Astrocyte of the spinal cord (primary cell): ENCODE measurements at regions not wholly inside any gene's neighbourhood (a gene's known extent, or its start where the extent isn't known, plus 50 kb on each side); places are given as distances from the start of the nearest gene placed in this dataset.
A peak's percentile ranks its signal among the peaks of the same experiment; 100 is the strongest.

Experiments
- DNase-seq: peaks from one replicate; pipeline ENCODE4 v3.0.0; 2011; ENCODE audit warnings: low read depth, low spot score
- H3K4me3 ChIP-seq: 2 replicates; pipeline ENCODE4 v1.5.1; 2011; ENCODE audit warnings: low read depth, mild to moderate bottlenecking, low read length, moderate library complexity
- in situ Hi-C: cut with HindIII; loops from 2 replicates; pipeline ENCODE4 v1.10.0; 2017; ENCODE audit warnings: low sequenced_read_pairs
- TF ChIP-seq, protein P1 (sequence below): IDR thresholded peaks from 2 replicates; pipeline ENCODE4 v1.5.1; 2012; ENCODE audit warnings: low read depth, mild to moderate bottlenecking, low read length, inconsistent platforms

DNA sequence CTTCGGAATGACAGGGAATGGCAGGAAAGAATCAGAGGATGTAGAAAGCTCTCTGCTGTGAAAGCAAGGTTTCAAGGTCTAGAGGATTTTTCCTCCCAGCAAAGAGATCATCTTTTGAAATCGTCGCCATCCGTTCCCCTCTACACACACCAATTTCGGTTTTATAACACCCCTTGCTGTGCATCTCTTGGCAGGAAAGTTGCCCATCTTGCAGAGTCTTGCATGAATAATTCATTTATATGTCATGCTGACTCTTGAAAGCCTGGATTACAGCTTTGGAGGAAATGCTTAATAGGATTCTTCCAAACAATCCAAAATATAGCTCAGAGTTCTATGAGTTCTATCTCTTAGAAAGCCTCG is 262.7 kb downstream of the CHL1 start:
- in situ Hi-C loops: no loop called here
- H3K4me3 ChIP-seq: no peak overlapping the region
- no peak for DNase-seq
- TF ChIP-seq, protein P1, sequence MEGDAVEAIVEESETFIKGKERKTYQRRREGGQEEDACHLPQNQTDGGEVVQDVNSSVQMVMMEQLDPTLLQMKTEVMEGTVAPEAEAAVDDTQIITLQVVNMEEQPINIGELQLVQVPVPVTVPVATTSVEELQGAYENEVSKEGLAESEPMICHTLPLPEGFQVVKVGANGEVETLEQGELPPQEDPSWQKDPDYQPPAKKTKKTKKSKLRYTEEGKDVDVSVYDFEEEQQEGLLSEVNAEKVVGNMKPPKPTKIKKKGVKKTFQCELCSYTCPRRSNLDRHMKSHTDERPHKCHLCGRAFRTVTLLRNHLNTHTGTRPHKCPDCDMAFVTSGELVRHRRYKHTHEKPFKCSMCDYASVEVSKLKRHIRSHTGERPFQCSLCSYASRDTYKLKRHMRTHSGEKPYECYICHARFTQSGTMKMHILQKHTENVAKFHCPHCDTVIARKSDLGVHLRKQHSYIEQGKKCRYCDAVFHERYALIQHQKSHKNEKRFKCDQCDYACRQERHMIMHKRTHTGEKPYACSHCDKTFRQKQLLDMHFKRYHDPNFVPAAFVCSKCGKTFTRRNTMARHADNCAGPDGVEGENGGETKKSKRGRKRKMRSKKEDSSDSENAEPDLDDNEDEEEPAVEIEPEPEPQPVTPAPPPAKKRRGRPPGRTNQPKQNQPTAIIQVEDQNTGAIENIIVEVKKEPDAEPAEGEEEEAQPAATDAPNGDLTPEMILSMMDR: no peak

DNA sequence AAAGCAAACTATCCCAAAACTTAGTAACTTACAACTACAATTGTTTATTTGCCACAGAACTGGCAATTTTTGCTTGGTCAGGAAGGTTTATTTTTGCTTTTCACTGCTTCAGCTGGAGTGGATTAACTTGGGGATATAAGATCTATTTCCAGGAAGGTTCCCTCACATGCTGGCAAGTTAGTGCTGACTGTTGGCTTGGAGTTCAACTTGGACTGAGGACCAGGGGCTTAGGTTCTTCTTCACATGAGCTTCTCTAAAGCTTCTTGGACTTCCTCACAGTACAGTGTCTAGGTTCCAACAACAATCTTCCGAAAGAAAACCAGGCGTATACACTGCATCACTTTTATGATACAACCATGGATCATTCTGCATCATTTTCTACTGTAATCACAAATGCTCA is 264.4 kb downstream of the CHL1 start:
- in situ Hi-C loops: no loop called here
- no peak overlapping the region for H3K4me3 ChIP-seq
- DNase-seq: no peak
- TF ChIP-seq, protein P1: no peak

DNA sequence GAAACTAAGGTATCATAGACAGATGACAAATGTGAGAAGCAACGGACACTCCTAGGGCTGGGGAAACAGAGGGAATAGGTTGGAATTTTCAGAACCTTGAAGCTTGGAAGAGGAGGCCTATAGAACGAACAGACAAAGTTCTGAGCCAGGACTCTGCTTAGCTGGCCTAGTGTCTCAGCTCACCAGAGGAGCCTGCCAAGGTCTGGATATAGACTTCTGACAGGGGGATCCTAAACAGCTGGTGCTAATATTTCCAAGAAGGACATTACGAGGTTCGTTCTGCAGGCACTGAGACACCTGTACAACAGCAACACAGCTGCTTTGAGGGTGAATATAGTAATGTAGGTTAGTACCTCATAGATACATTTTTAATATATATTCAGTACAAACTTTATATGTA is 266.3 kb downstream of the CHL1 start:
- TF ChIP-seq, protein P1: no peak
- in situ Hi-C loops: no loop called here
- no peak for DNase-seq
- no peak overlapping the region for H3K4me3 ChIP-seq

DNA sequence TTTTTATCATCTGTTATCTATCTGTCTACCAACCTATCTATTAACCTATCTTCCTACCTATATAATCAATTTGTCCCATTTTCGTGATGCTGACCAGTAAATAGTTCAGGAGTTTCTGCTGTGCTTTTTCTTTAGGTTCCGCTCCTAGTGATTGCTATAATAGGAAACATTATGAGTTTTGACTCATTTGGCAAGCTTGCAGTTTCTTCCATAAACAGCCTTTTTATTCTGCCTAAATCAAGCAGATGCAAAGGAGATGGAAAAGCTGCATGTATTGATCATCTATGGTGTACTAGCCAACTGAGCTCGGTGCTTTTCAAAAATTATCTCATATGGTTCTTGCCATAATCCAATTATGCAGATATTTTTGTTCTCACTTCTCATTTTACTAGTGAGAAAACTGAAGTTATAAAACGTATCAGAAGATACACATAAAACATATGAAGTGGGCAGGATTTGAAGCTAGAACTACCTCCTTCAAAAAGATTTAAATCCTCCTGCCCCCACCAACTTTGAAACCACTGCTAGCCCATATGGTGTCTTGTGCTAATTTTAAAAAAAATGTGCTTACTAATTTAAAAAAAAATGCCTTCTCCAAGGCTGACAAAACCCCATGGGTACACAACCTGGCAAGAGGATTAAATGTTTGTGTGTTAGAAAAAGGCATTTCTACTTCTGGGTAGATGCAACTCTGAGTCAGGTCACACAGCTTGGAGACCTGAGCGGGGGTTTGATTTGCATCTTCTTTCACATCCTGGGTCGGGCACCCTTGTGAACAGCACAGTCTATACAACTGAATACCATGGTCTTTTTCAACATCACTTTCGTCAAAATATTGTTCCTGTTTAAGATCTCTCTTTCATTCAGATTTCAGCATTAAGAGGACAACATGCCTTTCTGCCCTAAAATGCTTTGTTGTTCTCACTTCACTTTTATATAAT is 267.0 kb downstream of the CHL1 start:
- TF ChIP-seq, protein P1: no peak
- no peak for DNase-seq
- in situ Hi-C loops: no loop called here
- H3K4me3 ChIP-seq: no peak overlapping the region

DNA sequence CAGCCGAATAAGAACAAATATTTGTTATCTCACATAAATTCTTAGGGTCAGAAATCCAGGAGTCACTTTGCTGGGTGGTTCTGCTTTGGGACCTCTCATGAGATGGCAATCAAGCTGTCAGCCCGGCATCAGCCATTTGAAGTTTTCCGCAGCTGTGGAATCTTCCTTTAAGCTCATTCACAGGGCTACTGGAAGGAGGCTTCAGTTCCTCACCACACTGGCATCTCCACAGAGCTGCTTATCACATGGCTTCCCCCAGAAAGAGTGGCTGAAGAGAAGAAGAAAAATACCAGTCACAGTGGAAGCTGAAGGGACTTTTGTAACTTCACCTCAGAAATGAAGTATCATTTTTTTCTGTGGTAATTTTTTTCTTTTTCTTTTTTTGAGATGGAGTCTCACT is 267.7 kb downstream of the CHL1 start:
- TF ChIP-seq, protein P1: no peak
- DNase-seq: no peak
- in situ Hi-C loops: no loop called here
- H3K4me3 ChIP-seq: no peak overlapping the region

DNA sequence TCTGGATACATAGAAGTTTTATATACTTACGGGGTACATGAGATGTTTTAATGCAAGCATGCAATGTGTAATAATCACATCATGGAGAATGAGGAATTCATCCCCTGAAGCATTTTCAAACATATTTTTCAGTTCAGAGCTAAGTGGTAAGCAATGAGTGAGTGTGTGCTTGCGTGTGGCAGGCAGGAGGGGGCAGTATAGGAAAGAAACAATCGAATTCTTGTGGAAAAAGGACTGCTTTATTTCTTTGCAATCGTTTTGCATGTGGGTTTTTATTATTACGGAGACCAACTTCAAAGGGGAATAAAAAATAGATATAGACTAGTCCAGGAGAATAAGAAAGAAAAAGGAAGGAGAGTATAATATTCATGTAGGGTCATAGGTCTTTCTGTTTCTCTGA is 271.6 kb downstream of the CHL1 start:
- DNase-seq: no peak

More for the DNA sequence above, 271.6 kb downstream of the CHL1 start:
- no peak overlapping the region for H3K4me3 ChIP-seq
- TF ChIP-seq, protein P1: peak; percentile 38
- in situ Hi-C loops: no loop called here
